ENCODE measurements at regions not wholly inside any gene's neighbourhood (a gene's known extent, or its start where the extent isn't known, plus 50 kb on each side); places are given as distances from the start of the nearest gene placed in this dataset.

- DNase-seq (ENCODE audit: low spot score) (no peak), ATAC-seq (no peak)
- no peak overlapping the region for H3K27ac Mint-ChIP-seq
- TF ChIP-seq CREM (CRISPR knock-in tag; IDR thresholded peaks at IDR 0.05) (no peak), ESRRA (CRISPR knock-in tag; IDR thresholded peaks at IDR 0.05; ENCODE audit: borderline replicate concordance) (no peak), SMAD3 (CRISPR knock-in tag; IDR thresholded peaks at IDR 0.05; ENCODE audit: borderline replicate concordance) (no peak), HMGA2 (CRISPR knock-in tag; IDR thresholded peaks at IDR 0.05) (no peak), USF1 (CRISPR knock-in tag; IDR thresholded peaks at IDR 0.05) (no peak), NR2C2 (CRISPR knock-in tag; IDR thresholded peaks at IDR 0.05) (no peak), NFATC4 (CRISPR knock-in tag; IDR thresholded peaks at IDR 0.05) (no peak), ZNF138 (CRISPR knock-in tag; conservative IDR thresholded peaks at IDR 0.05) (no peak), EMX1 (CRISPR knock-in tag; IDR thresholded peaks at IDR 0.05) (no peak), SOX15 (CRISPR knock-in tag; IDR thresholded peaks at IDR 0.05) (no peak), TCF7 (CRISPR knock-in tag; IDR thresholded peaks at IDR 0.05; ENCODE audit: low read depth) (no peak), ZNF263 (CRISPR knock-in tag; IDR thresholded peaks at IDR 0.05; ENCODE audit: low read depth) (no peak), FOXP1 (CRISPR knock-in tag; IDR thresholded peaks at IDR 0.05; ENCODE audit: borderline replicate concordance) (no peak)
- TF ChIP-seq, protein P1, sequence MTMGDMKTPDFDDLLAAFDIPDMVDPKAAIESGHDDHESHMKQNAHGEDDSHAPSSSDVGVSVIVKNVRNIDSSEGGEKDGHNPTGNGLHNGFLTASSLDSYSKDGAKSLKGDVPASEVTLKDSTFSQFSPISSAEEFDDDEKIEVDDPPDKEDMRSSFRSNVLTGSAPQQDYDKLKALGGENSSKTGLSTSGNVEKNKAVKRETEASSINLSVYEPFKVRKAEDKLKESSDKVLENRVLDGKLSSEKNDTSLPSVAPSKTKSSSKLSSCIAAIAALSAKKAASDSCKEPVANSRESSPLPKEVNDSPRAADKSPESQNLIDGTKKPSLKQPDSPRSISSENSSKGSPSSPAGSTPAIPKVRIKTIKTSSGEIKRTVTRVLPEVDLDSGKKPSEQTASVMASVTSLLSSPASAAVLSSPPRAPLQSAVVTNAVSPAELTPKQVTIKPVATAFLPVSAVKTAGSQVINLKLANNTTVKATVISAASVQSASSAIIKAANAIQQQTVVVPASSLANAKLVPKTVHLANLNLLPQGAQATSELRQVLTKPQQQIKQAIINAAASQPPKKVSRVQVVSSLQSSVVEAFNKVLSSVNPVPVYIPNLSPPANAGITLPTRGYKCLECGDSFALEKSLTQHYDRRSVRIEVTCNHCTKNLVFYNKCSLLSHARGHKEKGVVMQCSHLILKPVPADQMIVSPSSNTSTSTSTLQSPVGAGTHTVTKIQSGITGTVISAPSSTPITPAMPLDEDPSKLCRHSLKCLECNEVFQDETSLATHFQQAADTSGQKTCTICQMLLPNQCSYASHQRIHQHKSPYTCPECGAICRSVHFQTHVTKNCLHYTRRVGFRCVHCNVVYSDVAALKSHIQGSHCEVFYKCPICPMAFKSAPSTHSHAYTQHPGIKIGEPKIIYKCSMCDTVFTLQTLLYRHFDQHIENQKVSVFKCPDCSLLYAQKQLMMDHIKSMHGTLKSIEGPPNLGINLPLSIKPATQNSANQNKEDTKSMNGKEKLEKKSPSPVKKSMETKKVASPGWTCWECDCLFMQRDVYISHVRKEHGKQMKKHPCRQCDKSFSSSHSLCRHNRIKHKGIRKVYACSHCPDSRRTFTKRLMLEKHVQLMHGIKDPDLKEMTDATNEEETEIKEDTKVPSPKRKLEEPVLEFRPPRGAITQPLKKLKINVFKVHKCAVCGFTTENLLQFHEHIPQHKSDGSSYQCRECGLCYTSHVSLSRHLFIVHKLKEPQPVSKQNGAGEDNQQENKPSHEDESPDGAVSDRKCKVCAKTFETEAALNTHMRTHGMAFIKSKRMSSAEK (CRISPR knock-in tag; IDR thresholded peaks at IDR 0.05; ENCODE audit: borderline replicate concordance), result no peak
- TF ChIP-seq, protein P2, sequence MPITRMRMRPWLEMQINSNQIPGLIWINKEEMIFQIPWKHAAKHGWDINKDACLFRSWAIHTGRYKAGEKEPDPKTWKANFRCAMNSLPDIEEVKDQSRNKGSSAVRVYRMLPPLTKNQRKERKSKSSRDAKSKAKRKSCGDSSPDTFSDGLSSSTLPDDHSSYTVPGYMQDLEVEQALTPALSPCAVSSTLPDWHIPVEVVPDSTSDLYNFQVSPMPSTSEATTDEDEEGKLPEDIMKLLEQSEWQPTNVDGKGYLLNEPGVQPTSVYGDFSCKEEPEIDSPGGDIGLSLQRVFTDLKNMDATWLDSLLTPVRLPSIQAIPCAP (CRISPR knock-in tag; IDR thresholded peaks at IDR 0.05), result no peak
- TF ChIP-seq, protein P3, sequence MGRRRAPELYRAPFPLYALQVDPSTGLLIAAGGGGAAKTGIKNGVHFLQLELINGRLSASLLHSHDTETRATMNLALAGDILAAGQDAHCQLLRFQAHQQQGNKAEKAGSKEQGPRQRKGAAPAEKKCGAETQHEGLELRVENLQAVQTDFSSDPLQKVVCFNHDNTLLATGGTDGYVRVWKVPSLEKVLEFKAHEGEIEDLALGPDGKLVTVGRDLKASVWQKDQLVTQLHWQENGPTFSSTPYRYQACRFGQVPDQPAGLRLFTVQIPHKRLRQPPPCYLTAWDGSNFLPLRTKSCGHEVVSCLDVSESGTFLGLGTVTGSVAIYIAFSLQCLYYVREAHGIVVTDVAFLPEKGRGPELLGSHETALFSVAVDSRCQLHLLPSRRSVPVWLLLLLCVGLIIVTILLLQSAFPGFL (CRISPR knock-in tag; IDR thresholded peaks at IDR 0.05; ENCODE audit: borderline replicate concordance), result no peak
- TF ChIP-seq, protein P4, sequence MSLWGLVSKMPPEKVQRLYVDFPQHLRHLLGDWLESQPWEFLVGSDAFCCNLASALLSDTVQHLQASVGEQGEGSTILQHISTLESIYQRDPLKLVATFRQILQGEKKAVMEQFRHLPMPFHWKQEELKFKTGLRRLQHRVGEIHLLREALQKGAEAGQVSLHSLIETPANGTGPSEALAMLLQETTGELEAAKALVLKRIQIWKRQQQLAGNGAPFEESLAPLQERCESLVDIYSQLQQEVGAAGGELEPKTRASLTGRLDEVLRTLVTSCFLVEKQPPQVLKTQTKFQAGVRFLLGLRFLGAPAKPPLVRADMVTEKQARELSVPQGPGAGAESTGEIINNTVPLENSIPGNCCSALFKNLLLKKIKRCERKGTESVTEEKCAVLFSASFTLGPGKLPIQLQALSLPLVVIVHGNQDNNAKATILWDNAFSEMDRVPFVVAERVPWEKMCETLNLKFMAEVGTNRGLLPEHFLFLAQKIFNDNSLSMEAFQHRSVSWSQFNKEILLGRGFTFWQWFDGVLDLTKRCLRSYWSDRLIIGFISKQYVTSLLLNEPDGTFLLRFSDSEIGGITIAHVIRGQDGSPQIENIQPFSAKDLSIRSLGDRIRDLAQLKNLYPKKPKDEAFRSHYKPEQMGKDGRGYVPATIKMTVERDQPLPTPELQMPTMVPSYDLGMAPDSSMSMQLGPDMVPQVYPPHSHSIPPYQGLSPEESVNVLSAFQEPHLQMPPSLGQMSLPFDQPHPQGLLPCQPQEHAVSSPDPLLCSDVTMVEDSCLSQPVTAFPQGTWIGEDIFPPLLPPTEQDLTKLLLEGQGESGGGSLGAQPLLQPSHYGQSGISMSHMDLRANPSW (CRISPR knock-in tag; conservative IDR thresholded peaks at IDR 0.05; ENCODE audit: low read depth), result no peak
- no peak overlapping the region for H3K4me3 Mint-ChIP-seq
- CTCF ChIA-PET, result interaction anchor here (2.7 kb wide), 1 partner anchor 19 kb away, joined by 6 read pairs; no protein-coding TSS in a partner anchor
- no peaks in the 10 kb centered on the region for H3K36me3 Mint-ChIP-seq
- POLR2A ChIA-PET, result no interaction called here
- H3K27me3 Mint-ChIP-seq (ENCODE audit: low read depth), result no peaks in the 10 kb centered on the region
- no peaks in the 10 kb centered on the region for H3K9me3 Mint-ChIP-seq
- peaks cover 23% of the 10 kb centered on the region for H3K4me1 Mint-ChIP-seq
Observed at GRCh38 chr2:161044921-161045320, 115.3 kb upstream of the TANK start.

- Mint-ChIP-seq H3K36me3 (no peaks in the 10 kb centered on the region), H3K27me3 (ENCODE audit: low read depth) (no peaks in the 10 kb centered on the region), H3K9me3 (no peaks in the 10 kb centered on the region), H3K4me3 (no peak overlapping the region), H3K27ac (no peak overlapping the region), H3K4me1 (peaks cover 29% of the 10 kb centered on the region)
- DNase-seq (ENCODE audit: low spot score), result no peak
- CTCF ChIA-PET, result no interaction called here
- POLR2A ChIA-PET, result no interaction called here
- ATAC-seq, result no peak
- TF ChIP-seq USF2 (CRISPR knock-in tag; IDR thresholded peaks at IDR 0.05), result no peak
- TF ChIP-seq ESRRA (CRISPR knock-in tag; IDR thresholded peaks at IDR 0.05; ENCODE audit: borderline replicate concordance), result no peak
- TF ChIP-seq ZNF423 (CRISPR knock-in tag; IDR thresholded peaks at IDR 0.05), result no peak
- TF ChIP-seq GRHL2 (CRISPR knock-in tag; IDR thresholded peaks at IDR 0.05; ENCODE audit: insufficient replicate concordance, severe bottlenecking), result no peak
- TF ChIP-seq TCF7 (CRISPR knock-in tag; IDR thresholded peaks at IDR 0.05; ENCODE audit: low read depth), result no peak
- TF ChIP-seq ZNF396 (CRISPR knock-in tag; IDR thresholded peaks at IDR 0.05; ENCODE audit: borderline replicate concordance), result no peak
- TF ChIP-seq RORB (CRISPR knock-in tag; IDR thresholded peaks at IDR 0.05), result no peak
- TF ChIP-seq SMAD4 (CRISPR knock-in tag; IDR thresholded peaks at IDR 0.05), result no peak
- TF ChIP-seq, protein P3 (CRISPR knock-in tag; IDR thresholded peaks at IDR 0.05; ENCODE audit: borderline replicate concordance), result no peak
- no peak for TF ChIP-seq RELA (CRISPR knock-in tag; IDR thresholded peaks at IDR 0.05; ENCODE audit: borderline replicate concordance)
- no peak for TF ChIP-seq MYBL2 (CRISPR knock-in tag; IDR thresholded peaks at IDR 0.05)
Observed at GRCh38 chr2:161045726-161046125, 114.5 kb upstream of the TANK start.
